WI38 (cell line): ENCODE measurements at regions not wholly inside any gene's neighbourhood (a gene's known extent, or its start where the extent isn't known, plus 50 kb on each side); places are given as distances from the start of the nearest gene placed in this dataset.
"Not testable (repeated sequence)": the region's sequence is repeated elsewhere in the genome, so short reads cannot be mapped to it uniquely, and the experiment has no call there.

ENCODE experiments used
- H3K4me3 ChIP-seq: 2 replicates; pipeline ENCODE4 v1.5.1; 2011; ENCODE audit warnings: low read depth, mild to moderate bottlenecking, control low read depth, low read length
- CTCF ChIP-seq: IDR thresholded peaks from 2 replicates; pipeline ENCODE4 v1.5.1; 2012; ENCODE audit warnings: low read depth, mild to moderate bottlenecking, control low read depth, low read length

- no peak for TF ChIP-seq CTCF
- H3K4me3 ChIP-seq: no peak overlapping the region
Observed at GRCh38 chr21:23601549-23601948, 2005.7 kb downstream of the MRPL39 start.

- no peak overlapping the region for H3K4me3 ChIP-seq
- no peak for TF ChIP-seq CTCF
Observed at GRCh38 chr21:23593582-23593981, 2013.7 kb downstream of the MRPL39 start.

- no peak overlapping the region for H3K4me3 ChIP-seq
- TF ChIP-seq CTCF: no peak
Observed at GRCh38 chr21:23585419-23585818, 2021.9 kb downstream of the MRPL39 start.

- no peak for TF ChIP-seq CTCF
- no peak overlapping the region for H3K4me3 ChIP-seq
Observed at GRCh38 chr21:23579573-23579972, 2027.7 kb downstream of the MRPL39 start.

- no peak for TF ChIP-seq CTCF
Observed at GRCh38 chr21:23578027-23578426, 2029.3 kb downstream of the MRPL39 start.

GRCh38 chr21:23574932-23575331 lies 2032.3 kb downstream of the MRPL39 start:
- no peak for TF ChIP-seq CTCF

More at GRCh38 chr21:23578027-23578426, 2029.3 kb downstream of the MRPL39 start:
- H3K4me3 ChIP-seq: no peak overlapping the region

GRCh38 chr21:23548924-23549323 lies 2058.4 kb downstream of the MRPL39 start:
- H3K4me3 ChIP-seq: not testable (repeated sequence)

More at GRCh38 chr21:23574932-23575331, 2032.3 kb downstream of the MRPL39 start:
- no peak overlapping the region for H3K4me3 ChIP-seq

GRCh38 chr21:23543333-23543732 lies 2063.9 kb downstream of the MRPL39 start:
- no peak for TF ChIP-seq CTCF
- no peak overlapping the region for H3K4me3 ChIP-seq
